HepG2 (cell line): ENCODE measurements at regions not wholly inside any gene's neighbourhood (a gene's known extent, or its start where the extent isn't known, plus 50 kb on each side); places are given as distances from the start of the nearest gene placed in this dataset.

Experiments
- ATAC-seq: fragments of 200-7000 bp; cut with Tn5 transposase; 3 replicates; pipeline ENCODE4 v1.9.1; 2020; ENCODE audit warnings: mild to moderate bottlenecking, moderate library complexity
- BruUV-seq: library from RNA; stranded (reverse); fragments of 400-500 nt; replicated peaks from 2 replicates; lab custom pipeline; 2021; lab: Mats Ljungman, UMichigan
- CTCF ChIA-PET: fragments of 300-600 bp; formaldehyde crosslinking; extraction: SDS; loops from one replicate; lab custom pipeline; 2021; ENCODE audit warnings: low total read pairs, inconsistent platforms, low intra/inter-chr PET ratio; lab: Yijun Ruan, JAX
- POLR2A ChIA-PET: fragments of 350-600 bp; sonication (Branson Sonifier 250); formaldehyde crosslinking; loops from one replicate; lab custom pipeline; 2020; ENCODE audit warnings: antibody characterized with exemption, inconsistent platforms; lab: Yijun Ruan, JAX
- DNase-seq: peaks from one replicate; pipeline ENCODE4 v3.0.0-alpha.2; 2015; ENCODE audit warnings: low spot score
- FAIRE-seq: peaks from 3 replicates; lab custom pipeline; 2011; peaks lifted over from hg19 to GRCh38; lab: Jason Lieb, UNC
- H2AFZ ChIP-seq: one replicate; pipeline ENCODE4 v1.6.1; 2011; ENCODE audit warnings: low read length, inconsistent platforms
- H3K27ac ChIP-seq: fragments of 300-600 bp; 3 replicates; pipeline ENCODE4 v1.8.0; 2011; ENCODE audit warnings: mixed run types, mild to moderate bottlenecking, mixed read lengths, low read length, inconsistent platforms; ENCODE audit not compliant: insufficient read depth; ENCODE audit errors: extremely low read length
- H3K27me3 ChIP-seq, 2 experiments: fragments of 200-600 bp in 1 of 2; 2 replicates in 1 of 2; 3 replicates in 1 of 2; pipeline versions ENCODE4 v1.6.0 to v1.8.0; 2011; ENCODE audit warnings: low read length in 2 of 2, mild to moderate bottlenecking in 2 of 2, moderate library complexity in 2 of 2, inconsistent platforms in 1 of 2; ENCODE audit not compliant: insufficient read depth in 2 of 2, control insufficient read depth in 1 of 2
- H3K36me3 ChIP-seq, 2 experiments: fragments of 200-600 bp in 1 of 2; replicated peaks in 1 of 2; 2 replicates in 1 of 2; 3 replicates in 1 of 2; pipeline versions ENCODE4 v1.5.1 to v1.8.0; 2011; ENCODE audit warnings: low read length in 2 of 2, inconsistent platforms in 1 of 2; ENCODE audit not compliant: insufficient read depth in 2 of 2, control insufficient read depth in 1 of 2
- H3K4me1 ChIP-seq: 2 replicates; pipeline ENCODE4 v1.5.1; 2012; ENCODE audit warnings: low read length, inconsistent platforms; ENCODE audit not compliant: insufficient read depth
- H3K4me2 ChIP-seq: 2 replicates; pipeline ENCODE4 v1.6.0; 2011; ENCODE audit warnings: low read depth, low read length, inconsistent platforms
- H3K4me3 ChIP-seq, 3 experiments: fragments of 200-600 bp in 1 of 3; sonication (generic), shearing (Covaris generic) in 1 of 3; replicated peaks in 1 of 3; 2 replicates each; pipeline ENCODE4 v1.5.1; 2011 to 2016; ENCODE audit warnings: low read length in 3 of 3, inconsistent platforms in 2 of 3, low read depth in 2 of 3, mild to moderate bottlenecking in 2 of 3, control low read depth in 1 of 3, mixed read lengths in 1 of 3; ENCODE audit not compliant: insufficient read depth in 1 of 3
- H3K79me2 ChIP-seq: one replicate; pipeline ENCODE4 v1.6.1; 2011; ENCODE audit warnings: low read length, inconsistent platforms; ENCODE audit not compliant: insufficient read depth
- H3K9ac ChIP-seq: 2 replicates; pipeline ENCODE4 v1.6.0; 2011; ENCODE audit warnings: mild to moderate bottlenecking, low read depth, low read length, inconsistent platforms; ENCODE audit not compliant: insufficient read depth
- H3K9me3 ChIP-seq: 2 replicates; pipeline ENCODE4 v1.5.1; 2012; ENCODE audit warnings: mild to moderate bottlenecking, low read length
- H4K20me1 ChIP-seq: 2 replicates; pipeline ENCODE4 v1.6.0; 2011; ENCODE audit warnings: inconsistent platforms, mild to moderate bottlenecking, low read length, moderate library complexity; ENCODE audit not compliant: insufficient read depth
- HNF4G ChIP-seq, 2 experiments: sonication (generic) in 1 of 2; formaldehyde crosslinking in 1 of 2; IDR thresholded peaks; 2 replicates each; pipeline versions ENCODE4 v1.4.0 to v1.6.1; 2011 to 2020; ENCODE audit warnings: borderline replicate concordance in 2 of 2, low read depth in 2 of 2, mild to moderate bottlenecking in 2 of 2, low read length in 1 of 2, missing genetic modification reagents in 1 of 2, moderate library complexity in 1 of 2
- NPAS2 ChIP-seq: sonication (generic); formaldehyde crosslinking; IDR thresholded peaks from 2 replicates; pipeline ENCODE4 v1.8.0; 2022; ENCODE audit warnings: mild to moderate bottlenecking, missing genetic modification reagents, borderline replicate concordance
- NR2F6 ChIP-seq, 2 experiments: IDR thresholded peaks; 2 replicates each; pipeline ENCODE4 v1.6.1; 2016; ENCODE audit warnings: antibody characterized with exemption in 1 of 2, mild to moderate bottlenecking in 1 of 2
- ZNF552 ChIP-seq: sonication (generic); formaldehyde crosslinking; IDR thresholded peaks from 2 replicates; pipeline ENCODE4 v1.9.0; 2022; ENCODE audit warnings: missing genetic modification reagents, mild to moderate bottlenecking, borderline replicate concordance
- in situ Hi-C: cut with HindIII; loops from 2 replicates; pipeline ENCODE4 v1.10.0; 2017; ENCODE audit warnings: low pct_unique_long_range_greater_than_20kb; ENCODE audit not compliant: extremely low pct_ligation_motif_present
- intact Hi-C: fragments of 100-400 bp; cut with micrococcal nuclease; formaldehyde crosslinking; loops from one replicate; pipeline ENCODE4 v1.10.0; 2022; ENCODE audit not compliant: unreplicated experiment
- TF ChIP-seq, protein P1 (sequence below): sonication (generic); formaldehyde crosslinking; IDR thresholded peaks from 2 replicates; pipeline ENCODE4 v1.9.0; 2021; ENCODE audit warnings: missing genetic modification reagents, mild to moderate bottlenecking, borderline replicate concordance
- TF ChIP-seq, protein P2 (sequence below): sonication (generic); formaldehyde crosslinking; IDR thresholded peaks from 2 replicates; pipeline ENCODE4 v1.9.0; 2021; ENCODE audit warnings: missing genetic modification reagents, mild to moderate bottlenecking, borderline replicate concordance
- TF ChIP-seq, protein P3 (sequence below): sonication (generic); formaldehyde crosslinking; IDR thresholded peaks from 2 replicates; pipeline ENCODE4 v1.4.0; 2020; ENCODE audit warnings: missing genetic modification reagents
- TF ChIP-seq, protein P4 (sequence below), 2 experiments: fragments of 450-650 bp in 1 of 2; sonication (generic) in 1 of 2; formaldehyde crosslinking in 1 of 2; IDR thresholded peaks; 2 replicates each; pipeline versions ENCODE4 v1.6.1 to v1.8.0; 2016 to 2022; ENCODE audit warnings: antibody characterized with exemption in 1 of 2, mild to moderate bottlenecking in 1 of 2, missing genetic modification reagents in 1 of 2

DNA sequence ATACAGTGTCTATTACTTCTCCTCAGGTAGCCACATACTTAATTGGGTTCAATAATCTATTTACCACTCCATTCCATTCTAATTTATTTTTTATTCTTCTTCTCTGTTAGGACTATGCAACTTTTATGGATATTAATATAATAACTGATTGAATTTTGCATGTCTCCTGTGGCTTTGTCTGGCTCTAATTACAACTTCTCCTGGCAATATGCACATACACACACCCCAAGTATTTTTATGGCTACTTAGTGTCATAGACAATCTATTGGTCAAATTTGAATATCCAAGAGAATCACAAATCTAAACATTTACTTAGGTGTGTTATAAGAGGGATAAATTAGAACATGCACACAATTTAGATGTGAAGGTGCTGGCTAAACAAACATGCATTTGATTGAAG lies 73.1 kb downstream of the BOD1L2 start:
- no TSS peak for BruUV-seq
- H3K4me3 ChIP-seq: no peak overlapping the region
- intact Hi-C loops: no loop called here
- H3K4me1 ChIP-seq: no peaks in the 10 kb centered on the region
- no peaks in the 10 kb centered on the region for H3K79me2 ChIP-seq
- DNase-seq: no peak
- ChIA-PET POLR2A (no interaction called here), CTCF (no interaction called here)
- no peak overlapping the region for H2AFZ ChIP-seq
- no peak for FAIRE-seq
- H3K9me3 ChIP-seq: no peaks in the 10 kb centered on the region
- H3K9ac ChIP-seq: no peak overlapping the region
- H3K27me3 ChIP-seq: 0 out of 5 replicates have a peak, but pooled peaks cover 0 to 2% of the 10 kb centered on the region in 2 experiments
- ATAC-seq: no peak
- H3K4me2 ChIP-seq: no peak overlapping the region
- H4K20me1 ChIP-seq: no peaks in the 10 kb centered on the region
- H3K27ac ChIP-seq: no peak overlapping the region
- H3K36me3 ChIP-seq: no peaks in the 10 kb centered on the region
- in situ Hi-C loops: no loop called here
- TF ChIP-seq NPAS2 (CRISPR knock-in tag) (no peak), ZNF552 (CRISPR knock-in tag) (no peak), HNF4G (IDR thresholded peaks at IDR 0.05; ENCODE audit: borderline replicate concordance, low read depth, low read length) (no peak), HNF4G (CRISPR knock-in tag; IDR thresholded peaks at IDR 0.05; ENCODE audit: borderline replicate concordance, low read depth) (no peak), NR2F6 (IDR thresholded peaks at IDR 0.05) (no peak), NR2F6 (CRISPR knock-in tag; IDR thresholded peaks at IDR 0.05) (no peak)
- TF ChIP-seq, protein P1, sequence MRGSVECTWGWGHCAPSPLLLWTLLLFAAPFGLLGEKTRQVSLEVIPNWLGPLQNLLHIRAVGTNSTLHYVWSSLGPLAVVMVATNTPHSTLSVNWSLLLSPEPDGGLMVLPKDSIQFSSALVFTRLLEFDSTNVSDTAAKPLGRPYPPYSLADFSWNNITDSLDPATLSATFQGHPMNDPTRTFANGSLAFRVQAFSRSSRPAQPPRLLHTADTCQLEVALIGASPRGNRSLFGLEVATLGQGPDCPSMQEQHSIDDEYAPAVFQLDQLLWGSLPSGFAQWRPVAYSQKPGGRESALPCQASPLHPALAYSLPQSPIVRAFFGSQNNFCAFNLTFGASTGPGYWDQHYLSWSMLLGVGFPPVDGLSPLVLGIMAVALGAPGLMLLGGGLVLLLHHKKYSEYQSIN: no peak
- TF ChIP-seq, protein P2, sequence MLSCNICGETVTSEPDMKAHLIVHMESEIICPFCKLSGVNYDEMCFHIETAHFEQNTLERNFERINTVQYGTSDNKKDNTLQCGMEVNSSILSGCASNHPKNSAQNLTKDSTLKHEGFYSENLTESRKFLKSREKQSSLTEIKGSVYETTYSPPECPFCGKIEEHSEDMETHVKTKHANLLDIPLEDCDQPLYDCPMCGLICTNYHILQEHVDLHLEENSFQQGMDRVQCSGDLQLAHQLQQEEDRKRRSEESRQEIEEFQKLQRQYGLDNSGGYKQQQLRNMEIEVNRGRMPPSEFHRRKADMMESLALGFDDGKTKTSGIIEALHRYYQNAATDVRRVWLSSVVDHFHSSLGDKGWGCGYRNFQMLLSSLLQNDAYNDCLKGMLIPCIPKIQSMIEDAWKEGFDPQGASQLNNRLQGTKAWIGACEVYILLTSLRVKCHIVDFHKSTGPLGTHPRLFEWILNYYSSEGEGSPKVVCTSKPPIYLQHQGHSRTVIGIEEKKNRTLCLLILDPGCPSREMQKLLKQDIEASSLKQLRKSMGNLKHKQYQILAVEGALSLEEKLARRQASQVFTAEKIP (CRISPR knock-in tag): no peak
- TF ChIP-seq, protein P3, sequence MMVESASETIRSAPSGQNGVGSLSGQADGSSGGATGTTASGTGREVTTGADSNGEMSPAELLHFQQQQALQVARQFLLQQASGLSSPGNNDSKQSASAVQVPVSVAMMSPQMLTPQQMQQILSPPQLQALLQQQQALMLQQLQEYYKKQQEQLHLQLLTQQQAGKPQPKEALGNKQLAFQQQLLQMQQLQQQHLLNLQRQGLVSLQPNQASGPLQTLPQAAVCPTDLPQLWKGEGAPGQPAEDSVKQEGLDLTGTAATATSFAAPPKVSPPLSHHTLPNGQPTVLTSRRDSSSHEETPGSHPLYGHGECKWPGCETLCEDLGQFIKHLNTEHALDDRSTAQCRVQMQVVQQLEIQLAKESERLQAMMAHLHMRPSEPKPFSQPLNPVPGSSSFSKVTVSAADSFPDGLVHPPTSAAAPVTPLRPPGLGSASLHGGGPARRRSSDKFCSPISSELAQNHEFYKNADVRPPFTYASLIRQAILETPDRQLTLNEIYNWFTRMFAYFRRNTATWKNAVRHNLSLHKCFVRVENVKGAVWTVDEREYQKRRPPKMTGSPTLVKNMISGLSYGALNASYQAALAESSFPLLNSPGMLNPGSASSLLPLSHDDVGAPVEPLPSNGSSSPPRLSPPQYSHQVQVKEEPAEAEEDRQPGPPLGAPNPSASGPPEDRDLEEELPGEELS: no peak
- TF ChIP-seq, protein P4, sequence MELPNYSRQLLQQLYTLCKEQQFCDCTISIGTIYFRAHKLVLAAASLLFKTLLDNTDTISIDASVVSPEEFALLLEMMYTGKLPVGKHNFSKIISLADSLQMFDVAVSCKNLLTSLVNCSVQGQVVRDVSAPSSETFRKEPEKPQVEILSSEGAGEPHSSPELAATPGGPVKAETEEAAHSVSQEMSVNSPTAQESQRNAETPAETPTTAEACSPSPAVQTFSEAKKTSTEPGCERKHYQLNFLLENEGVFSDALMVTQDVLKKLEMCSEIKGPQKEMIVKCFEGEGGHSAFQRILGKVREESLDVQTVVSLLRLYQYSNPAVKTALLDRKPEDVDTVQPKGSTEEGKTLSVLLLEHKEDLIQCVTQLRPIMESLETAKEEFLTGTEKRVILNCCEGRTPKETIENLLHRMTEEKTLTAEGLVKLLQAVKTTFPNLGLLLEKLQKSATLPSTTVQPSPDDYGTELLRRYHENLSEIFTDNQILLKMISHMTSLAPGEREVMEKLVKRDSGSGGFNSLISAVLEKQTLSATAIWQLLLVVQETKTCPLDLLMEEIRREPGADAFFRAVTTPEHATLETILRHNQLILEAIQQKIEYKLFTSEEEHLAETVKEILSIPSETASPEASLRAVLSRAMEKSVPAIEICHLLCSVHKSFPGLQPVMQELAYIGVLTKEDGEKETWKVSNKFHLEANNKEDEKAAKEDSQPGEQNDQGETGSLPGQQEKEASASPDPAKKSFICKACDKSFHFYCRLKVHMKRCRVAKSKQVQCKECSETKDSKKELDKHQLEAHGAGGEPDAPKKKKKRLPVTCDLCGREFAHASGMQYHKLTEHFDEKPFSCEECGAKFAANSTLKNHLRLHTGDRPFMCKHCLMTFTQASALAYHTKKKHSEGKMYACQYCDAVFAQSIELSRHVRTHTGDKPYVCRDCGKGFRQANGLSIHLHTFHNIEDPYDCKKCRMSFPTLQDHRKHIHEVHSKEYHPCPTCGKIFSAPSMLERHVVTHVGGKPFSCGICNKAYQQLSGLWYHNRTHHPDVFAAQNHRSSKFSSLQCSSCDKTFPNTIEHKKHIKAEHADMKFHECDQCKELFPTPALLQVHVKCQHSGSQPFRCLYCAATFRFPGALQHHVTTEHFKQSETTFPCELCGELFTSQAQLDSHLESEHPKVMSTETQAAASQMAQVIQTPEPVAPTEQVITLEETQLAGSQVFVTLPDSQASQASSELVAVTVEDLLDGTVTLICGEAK (IDR thresholded peaks at IDR 0.05): no peak
- TF ChIP-seq, protein P4 (CRISPR knock-in tag; IDR thresholded peaks at IDR 0.05): no peak
